Gastroesophageal sphincter (tissue), 4 donors: ENCODE measurements at regions not wholly inside any gene's neighbourhood (a gene's known extent, or its start where the extent isn't known, plus 50 kb on each side); places are given as distances from the start of the nearest gene placed in this dataset.
"Not testable (repeated sequence)": the region's sequence is repeated elsewhere in the genome, so short reads cannot be mapped to it uniquely, and the experiment has no call there.

ENCODE experiments used
- ATAC-seq: fragments of 150-250 bp; one replicate; pipeline ENCODE4 v1.9.1; 2016; ENCODE audit warnings: mild to moderate bottlenecking, moderate library complexity
- H3K27ac ChIP-seq, 4 donors: fragments of 200-600 bp; sonication (generic) in 3 of 4; 1 replicate in 3 of 4; 2 replicates in 1 of 4; pipeline ENCODE4 v1.5.1; 2016 to 2019
- H3K27me3 ChIP-seq: fragments of 200-600 bp; sonication (generic); one replicate; pipeline ENCODE4 v1.5.1; 2019
- H3K36me3 ChIP-seq, 2 donors: fragments of 200-600 bp; sonication (generic); one replicate each; pipeline ENCODE4 v1.5.1; 2019; ENCODE audit warnings: control low read depth in 1 of 2
- H3K4me1 ChIP-seq, 3 donors: fragments of 200-600 bp; sonication (generic); 1 replicate in 2 of 3; 2 replicates in 1 of 3; pipeline ENCODE4 v1.5.1; 2016 to 2019; ENCODE audit warnings: control low read depth in 2 of 3
- H3K4me3 ChIP-seq, 2 donors: fragments of 200-600 bp; sonication (generic); one replicate each; pipeline ENCODE4 v1.5.1; 2019; ENCODE audit warnings: mild to moderate bottlenecking in 1 of 2, moderate library complexity in 1 of 2
- H3K9me3 ChIP-seq, 3 donors: fragments of 200-600 bp; sonication (generic); one replicate each; pipeline ENCODE4 v1.5.1; 2017 to 2019; ENCODE audit warnings: control low read depth in 2 of 3
- EP300 ChIP-seq: sonication (generic); formaldehyde crosslinking; IDR thresholded peaks from one replicate; pipeline ENCODE4 v1.6.1; 2017; ENCODE audit warnings: antibody characterized with exemption, mild to moderate bottlenecking
- POLR2A ChIP-seq, 2 donors: fragments of 450-650 bp; IDR thresholded peaks; one replicate each; pipeline ENCODE4 v1.6.1; 2017; ENCODE audit warnings: antibody characterized with exemption in 2 of 2, mild to moderate bottlenecking in 2 of 2, moderate library complexity in 1 of 2
- POLR2AphosphoS5 ChIP-seq: sonication (generic); formaldehyde crosslinking; IDR thresholded peaks from one replicate; pipeline ENCODE4 v1.6.1; 2017; ENCODE audit warnings: antibody characterized with exemption
- WGBS, 2 donors: methylation state at CpG; one replicate each; pipeline ENCODE4 v1.1.5; 2018; ENCODE audit warnings: low coverage in 1 of 2; 5-methylcytosine and 5-hydroxymethylcytosine counted together
- TF ChIP-seq, protein P1 (sequence below), 4 experiments: fragments of 200-600 bp in 2 of 4; fragments of 450-650 bp in 2 of 4; sonication (generic) in 1 of 4; IDR thresholded peaks; one replicate each; pipeline ENCODE4 v1.5.1; 2017 to 2019; ENCODE audit warnings: antibody characterized with exemption in 4 of 4, mild to moderate bottlenecking in 2 of 4, moderate library complexity in 2 of 4

DNA sequence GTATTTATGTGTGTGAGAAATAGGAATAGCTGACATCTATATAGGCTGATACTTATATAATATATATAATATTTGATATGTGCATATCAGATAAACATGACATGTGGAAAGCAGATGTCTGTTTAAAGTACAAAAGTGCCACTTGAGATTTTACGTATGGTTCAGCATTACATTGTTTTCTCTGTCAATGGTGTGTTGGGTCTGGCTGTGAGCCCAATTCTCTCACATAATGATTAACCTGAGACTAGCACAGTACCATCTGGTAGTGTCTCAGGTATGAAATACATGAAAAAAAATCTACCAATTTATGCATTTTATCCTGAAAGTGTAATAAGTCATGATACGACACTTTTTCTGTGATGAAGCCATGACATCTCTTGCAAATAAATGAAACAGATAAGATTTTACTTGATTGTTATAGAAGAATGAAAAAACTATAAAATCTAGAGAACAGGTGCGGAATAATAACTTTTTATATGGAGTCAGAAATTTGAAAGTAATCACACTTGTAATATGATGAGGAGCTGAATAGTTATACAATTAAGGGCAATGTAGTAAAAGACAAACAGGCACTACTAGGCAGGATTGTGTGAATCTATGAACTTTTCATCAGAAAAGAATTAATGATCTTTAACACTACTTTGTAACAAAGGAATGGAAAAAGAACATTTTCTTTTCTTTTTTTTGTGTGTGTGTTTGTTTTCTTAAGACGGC, 1405.0 kb downstream of the OLFM4 start:
- no peaks in the 10 kb centered on the region for H3K9me3 ChIP-seq
- no peak overlapping the region for H3K4me3 ChIP-seq
- 76 to 78% methylated on average over 4 of the region's 4 CpGs for WGBS, 2 donors
- H3K4me1 ChIP-seq, result no peaks in the 10 kb centered on the region
- H3K27ac ChIP-seq, result no peak overlapping the region
- ATAC-seq, result no peak
- TF ChIP-seq, protein P1, sequence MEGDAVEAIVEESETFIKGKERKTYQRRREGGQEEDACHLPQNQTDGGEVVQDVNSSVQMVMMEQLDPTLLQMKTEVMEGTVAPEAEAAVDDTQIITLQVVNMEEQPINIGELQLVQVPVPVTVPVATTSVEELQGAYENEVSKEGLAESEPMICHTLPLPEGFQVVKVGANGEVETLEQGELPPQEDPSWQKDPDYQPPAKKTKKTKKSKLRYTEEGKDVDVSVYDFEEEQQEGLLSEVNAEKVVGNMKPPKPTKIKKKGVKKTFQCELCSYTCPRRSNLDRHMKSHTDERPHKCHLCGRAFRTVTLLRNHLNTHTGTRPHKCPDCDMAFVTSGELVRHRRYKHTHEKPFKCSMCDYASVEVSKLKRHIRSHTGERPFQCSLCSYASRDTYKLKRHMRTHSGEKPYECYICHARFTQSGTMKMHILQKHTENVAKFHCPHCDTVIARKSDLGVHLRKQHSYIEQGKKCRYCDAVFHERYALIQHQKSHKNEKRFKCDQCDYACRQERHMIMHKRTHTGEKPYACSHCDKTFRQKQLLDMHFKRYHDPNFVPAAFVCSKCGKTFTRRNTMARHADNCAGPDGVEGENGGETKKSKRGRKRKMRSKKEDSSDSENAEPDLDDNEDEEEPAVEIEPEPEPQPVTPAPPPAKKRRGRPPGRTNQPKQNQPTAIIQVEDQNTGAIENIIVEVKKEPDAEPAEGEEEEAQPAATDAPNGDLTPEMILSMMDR (IDR thresholded peaks at IDR 0.05), result no peak
- TF ChIP-seq EP300 (no peak), POLR2AphosphoS5 (no peak), POLR2A (IDR thresholded peaks at IDR 0.05) (no peak)
- H3K27me3 ChIP-seq, result no peaks in the 10 kb centered on the region
- no peaks in the 10 kb centered on the region for H3K36me3 ChIP-seq

DNA sequence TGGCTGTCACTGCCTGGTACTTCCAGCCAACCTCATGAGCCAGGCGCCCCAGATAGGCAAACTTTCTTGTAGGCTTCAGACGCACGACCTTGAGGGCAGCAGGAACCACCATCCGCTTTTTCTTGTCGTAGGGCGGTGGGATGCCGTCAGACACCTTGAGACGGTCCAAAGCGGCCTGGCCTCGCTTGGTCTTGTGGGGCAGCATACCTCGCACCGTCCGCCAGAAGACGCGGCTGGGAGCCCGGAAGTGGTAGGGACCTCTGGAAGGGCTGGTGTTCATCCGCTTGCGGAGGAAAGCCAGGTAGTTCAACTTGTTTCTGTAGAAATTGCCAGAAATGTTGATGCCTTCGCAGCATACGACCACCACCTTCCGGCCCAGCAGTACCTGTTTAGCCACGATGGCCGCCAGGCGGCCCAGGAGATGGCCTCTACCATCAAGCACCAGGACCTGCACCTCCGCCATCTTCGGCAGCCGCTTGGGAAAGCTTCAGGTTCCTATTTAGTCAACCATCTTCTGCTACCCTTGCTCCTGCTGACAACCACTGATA, 1412.3 kb downstream of the OLFM4 start:
- WGBS, 2 donors, result 88 to 93% methylated on average over 6 to 7 of the region's 27 CpGs
- H3K27me3 ChIP-seq, H3K4me1 ChIP-seq, ATAC-seq, H3K4me3 ChIP-seq, H3K36me3 ChIP-seq, H3K9me3 ChIP-seq, H3K27ac ChIP-seq: not testable (repeated sequence)

DNA sequence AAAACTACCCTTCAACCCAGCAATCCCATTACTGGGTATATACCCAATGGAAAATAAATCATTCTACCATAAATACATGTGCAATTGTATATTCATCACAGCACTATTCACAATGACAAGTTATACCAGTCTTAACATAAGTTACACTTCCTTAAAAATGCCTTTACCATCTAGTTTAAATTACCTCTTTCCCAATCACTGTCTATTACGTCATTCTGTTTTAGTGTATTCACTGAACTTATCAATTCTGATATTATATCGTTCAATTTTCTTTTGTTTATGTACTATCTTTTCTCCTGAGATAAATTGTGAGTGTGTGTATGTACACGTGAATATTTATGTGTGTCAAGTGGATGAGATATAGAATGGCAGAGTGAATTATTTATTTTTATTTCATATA, 1416.8 kb downstream of the OLFM4 start:
- Histone ChIP-seq H3K4me1 (no peaks in the 10 kb centered on the region), H3K36me3 (no peaks in the 10 kb centered on the region), H3K27me3 (no peaks in the 10 kb centered on the region), H3K27ac (no peak overlapping the region), H3K4me3 (no peak overlapping the region), H3K9me3 (no peaks in the 10 kb centered on the region)
- ATAC-seq, result no peak
- TF ChIP-seq EP300, result no peak
- no peak for TF ChIP-seq POLR2AphosphoS5
- TF ChIP-seq, protein P1 (IDR thresholded peaks at IDR 0.05), result no peak
- 63 to 85% methylated on average over 3 of the region's 3 CpGs for WGBS, 2 donors

DNA sequence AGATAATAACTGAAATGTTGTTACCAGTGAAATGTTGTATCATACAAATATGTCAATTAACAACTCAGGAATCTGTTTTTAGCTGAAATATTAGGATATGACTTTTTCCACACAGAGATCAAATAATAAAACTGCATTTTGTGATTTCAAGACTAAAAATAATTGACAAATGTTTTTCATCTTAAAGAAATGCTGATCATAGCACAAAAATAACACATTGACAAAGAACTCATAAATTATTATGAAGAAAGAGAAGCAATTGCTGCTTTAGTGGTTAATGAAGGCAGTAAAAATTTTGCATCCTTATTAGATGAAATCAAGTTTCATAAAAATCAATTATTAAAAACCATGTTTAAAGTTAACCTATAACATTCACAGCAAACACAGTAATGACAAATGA, 1417.3 kb downstream of the OLFM4 start:
- Histone ChIP-seq H3K36me3 (no peaks in the 10 kb centered on the region), H3K27ac (no peak overlapping the region), H3K27me3 (no peaks in the 10 kb centered on the region), H3K4me1 (no peaks in the 10 kb centered on the region), H3K9me3 (no peaks in the 10 kb centered on the region), H3K4me3 (no peak overlapping the region)
- ATAC-seq, result no peak
- no peak for TF ChIP-seq EP300
- TF ChIP-seq, protein P1 (IDR thresholded peaks at IDR 0.05), result no peak

DNA sequence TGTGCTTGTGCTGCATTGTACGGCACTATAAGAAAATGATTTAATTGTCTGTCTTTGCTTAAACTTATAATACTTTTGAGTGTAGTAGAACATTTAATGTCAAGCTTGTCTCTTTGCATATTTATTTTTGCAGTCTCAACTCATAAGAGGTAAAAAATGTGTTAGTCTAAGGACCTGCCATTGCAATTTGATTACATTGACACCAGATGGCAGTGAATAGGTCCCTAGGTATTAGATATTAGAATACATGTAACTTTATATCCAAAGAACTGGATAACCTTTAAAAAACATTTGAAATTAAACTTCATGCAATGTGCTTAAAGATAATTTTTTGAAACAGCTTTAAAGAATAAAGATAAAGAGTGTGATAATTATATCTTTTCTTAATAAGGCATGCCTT, 1421.3 kb downstream of the OLFM4 start:
- Histone ChIP-seq H3K36me3 (no peaks in the 10 kb centered on the region), H3K27ac (no peak overlapping the region), H3K27me3 (no peaks in the 10 kb centered on the region), H3K4me3 (no peak overlapping the region), H3K9me3 (no peaks in the 10 kb centered on the region), H3K4me1 (no peaks in the 10 kb centered on the region)
- TF ChIP-seq POLR2A (IDR thresholded peaks at IDR 0.05) (no peak), POLR2AphosphoS5 (no peak), EP300 (no peak)
- TF ChIP-seq, protein P1 (IDR thresholded peaks at IDR 0.05), result no peak
- 79 to 83% methylated on average over 1 of the region's 1 CpG for WGBS, 2 donors
- ATAC-seq, result no peak
